ENCODE measurements at regions not wholly inside any gene's neighbourhood (a gene's known extent, or its start where the extent isn't known, plus 50 kb on each side); places are given as distances from the start of the nearest gene placed in this dataset.

GRCh38 chr20:11845340-11845739 lies 72.4 kb upstream of the BTBD3 start:
- TF ChIP-seq, protein P1, sequence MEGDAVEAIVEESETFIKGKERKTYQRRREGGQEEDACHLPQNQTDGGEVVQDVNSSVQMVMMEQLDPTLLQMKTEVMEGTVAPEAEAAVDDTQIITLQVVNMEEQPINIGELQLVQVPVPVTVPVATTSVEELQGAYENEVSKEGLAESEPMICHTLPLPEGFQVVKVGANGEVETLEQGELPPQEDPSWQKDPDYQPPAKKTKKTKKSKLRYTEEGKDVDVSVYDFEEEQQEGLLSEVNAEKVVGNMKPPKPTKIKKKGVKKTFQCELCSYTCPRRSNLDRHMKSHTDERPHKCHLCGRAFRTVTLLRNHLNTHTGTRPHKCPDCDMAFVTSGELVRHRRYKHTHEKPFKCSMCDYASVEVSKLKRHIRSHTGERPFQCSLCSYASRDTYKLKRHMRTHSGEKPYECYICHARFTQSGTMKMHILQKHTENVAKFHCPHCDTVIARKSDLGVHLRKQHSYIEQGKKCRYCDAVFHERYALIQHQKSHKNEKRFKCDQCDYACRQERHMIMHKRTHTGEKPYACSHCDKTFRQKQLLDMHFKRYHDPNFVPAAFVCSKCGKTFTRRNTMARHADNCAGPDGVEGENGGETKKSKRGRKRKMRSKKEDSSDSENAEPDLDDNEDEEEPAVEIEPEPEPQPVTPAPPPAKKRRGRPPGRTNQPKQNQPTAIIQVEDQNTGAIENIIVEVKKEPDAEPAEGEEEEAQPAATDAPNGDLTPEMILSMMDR (IDR thresholded peaks at IDR 0.05; ENCODE audit: low read depth, low read length), result no peak

DNA sequence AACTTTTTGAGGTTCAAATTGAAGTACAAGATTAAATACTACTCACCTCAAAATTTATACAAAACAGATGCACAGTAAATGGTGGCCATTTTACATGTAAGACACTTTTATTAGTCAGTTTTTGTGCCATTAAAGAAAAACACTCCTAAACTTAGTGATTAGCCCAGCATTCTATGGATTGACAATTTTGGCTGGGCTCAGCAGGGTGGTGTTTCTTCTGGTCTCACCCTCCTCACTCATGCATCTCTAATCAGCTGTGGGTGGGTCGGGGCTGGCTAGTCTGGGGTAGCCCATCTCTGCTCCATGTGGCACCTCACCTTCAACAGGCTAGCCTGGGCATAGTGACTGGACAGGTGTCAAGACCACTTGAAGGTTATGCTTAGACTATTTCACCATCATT lies 71.6 kb upstream of the BTBD3 start:
- DNase-seq (ENCODE audit: extremely low read depth, low read depth), result no peak
- TF ChIP-seq, protein P1 (IDR thresholded peaks at IDR 0.05; ENCODE audit: low read depth, low read length), result no peak

More at GRCh38 chr20:11845340-11845739, 72.4 kb upstream of the BTBD3 start:
- no peak for DNase-seq (ENCODE audit: extremely low read depth, low read depth)

DNA sequence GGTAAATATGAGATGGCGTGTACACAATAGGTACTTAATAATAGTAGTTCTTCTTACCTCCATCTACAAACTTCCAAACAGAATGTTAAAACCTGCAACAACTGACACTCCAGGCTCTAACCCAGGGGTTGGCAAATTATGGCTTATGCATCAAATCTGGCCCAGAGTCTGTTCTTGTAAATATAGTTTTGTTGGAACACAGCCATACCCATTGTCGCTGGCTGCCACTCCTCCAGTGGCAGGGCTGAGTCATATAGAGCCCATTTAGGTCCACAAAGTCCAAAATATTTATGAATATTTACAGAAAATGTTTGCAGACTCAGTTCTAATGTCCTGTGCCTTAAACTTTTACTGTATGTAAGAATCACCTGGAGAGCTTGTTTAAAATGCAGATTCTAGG lies 69.9 kb upstream of the BTBD3 start:
- no peak for DNase-seq (ENCODE audit: extremely low read depth, low read depth)
- TF ChIP-seq, protein P1 (IDR thresholded peaks at IDR 0.05; ENCODE audit: low read depth, low read length), result no peak

DNA sequence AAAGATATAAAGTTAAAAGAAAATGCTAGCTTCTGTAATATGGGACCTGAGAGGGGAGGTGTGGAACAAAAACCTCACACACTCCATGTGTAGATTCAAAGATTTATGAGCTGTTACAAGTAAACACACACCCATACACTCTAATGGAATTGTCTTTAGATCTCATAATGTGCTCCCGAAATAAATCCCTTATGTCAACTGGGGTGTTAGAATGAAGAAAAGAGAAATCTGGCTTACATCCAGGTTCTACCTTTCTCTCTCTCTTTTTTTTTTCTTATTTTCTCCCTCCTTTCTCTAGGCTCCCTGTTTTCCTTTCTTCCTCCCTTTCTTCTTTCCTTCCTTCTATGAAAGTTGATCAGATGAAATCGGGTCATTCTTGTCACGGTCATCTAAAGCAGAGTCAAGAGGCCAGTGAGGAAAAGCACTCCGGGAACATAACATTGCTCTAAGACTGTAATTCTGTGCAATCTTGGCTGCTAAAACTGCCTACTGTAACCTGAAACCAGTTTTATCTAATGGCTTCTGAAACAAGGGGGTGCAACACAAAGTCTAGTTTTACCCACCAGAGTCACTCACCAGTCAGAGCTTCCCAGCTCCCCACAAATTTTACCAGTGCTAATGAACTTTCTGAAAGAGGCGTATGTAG lies 68.3 kb upstream of the BTBD3 start:
- no peak for DNase-seq (ENCODE audit: extremely low read depth, low read depth)

DNA sequence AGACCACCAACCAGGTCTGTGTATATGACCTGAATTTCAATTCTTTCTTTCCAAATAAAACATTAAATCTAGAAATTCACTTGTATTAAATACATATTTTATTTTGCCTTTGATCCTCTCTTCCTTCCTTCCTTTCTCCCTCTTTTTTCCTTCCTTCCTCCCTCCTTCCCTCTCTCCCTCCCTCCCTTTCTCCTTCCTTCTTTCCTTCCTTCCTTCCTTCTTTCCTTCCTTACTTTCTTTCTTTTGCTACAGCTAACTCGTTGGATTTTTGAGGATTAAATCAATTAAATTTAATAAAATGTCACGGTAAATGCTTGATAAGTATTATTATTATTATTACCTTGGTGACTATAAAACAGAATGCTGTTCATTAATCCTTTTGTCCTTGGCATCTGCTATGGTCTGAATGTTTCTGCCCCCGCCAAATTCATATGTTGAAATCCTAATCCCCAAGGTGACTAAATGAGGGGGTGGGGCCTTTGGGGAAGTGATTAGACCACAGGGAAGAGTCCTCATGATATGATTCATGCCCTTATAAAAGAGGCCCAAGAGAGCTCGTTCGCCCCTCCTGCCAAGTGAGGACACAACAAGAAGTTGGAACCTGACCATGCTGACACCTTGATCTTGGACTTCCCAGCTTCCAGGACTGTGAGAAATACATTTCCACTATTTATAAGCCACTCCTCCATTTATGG lies 67.6 kb upstream of the BTBD3 start:
- no peak for DNase-seq (ENCODE audit: extremely low read depth, low read depth)
- TF ChIP-seq, protein P1 (IDR thresholded peaks at IDR 0.05; ENCODE audit: low read depth, low read length), result no peak

More for the DNA sequence above, 68.3 kb upstream of the BTBD3 start:
- TF ChIP-seq, protein P1 (IDR thresholded peaks at IDR 0.05; ENCODE audit: low read depth, low read length), result no peak

GRCh38 chr20:11850901-11851300 lies 66.8 kb upstream of the BTBD3 start:
- no peak for DNase-seq (ENCODE audit: extremely low read depth, low read depth)
- TF ChIP-seq, protein P1 (IDR thresholded peaks at IDR 0.05; ENCODE audit: low read depth, low read length), result no peak

- no peak for DNase-seq (ENCODE audit: extremely low read depth, low read depth)
- TF ChIP-seq, protein P1 (IDR thresholded peaks at IDR 0.05; ENCODE audit: low read depth, low read length), result no peak
These were observed 66.0 kb upstream of the BTBD3 start for GRCh38 chr20:11851646-11852045.
